ENCODE measurements at regions not wholly inside any gene's neighbourhood (a gene's known extent, or its start where the extent isn't known, plus 50 kb on each side); places are given as distances from the start of the nearest gene placed in this dataset.

DNA sequence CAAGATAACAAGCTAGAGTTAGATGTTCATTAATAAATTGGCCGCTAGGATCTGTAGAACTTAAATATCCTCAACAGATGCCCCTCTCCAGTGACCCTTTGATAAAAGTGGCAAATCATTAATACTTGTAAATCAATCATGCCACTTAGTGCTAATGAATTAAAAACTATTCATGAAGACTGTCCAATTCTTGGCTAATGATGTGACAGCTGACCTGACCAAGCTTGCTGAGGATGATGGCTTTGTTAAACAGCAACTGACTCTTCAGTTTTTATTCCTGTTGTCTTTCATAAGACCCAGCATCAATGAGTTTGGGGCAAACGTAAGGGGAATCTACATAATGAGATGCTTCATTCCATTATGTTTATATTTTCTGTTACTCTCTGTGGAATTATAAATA is 396.8 kb upstream of the NMUR2 start:
- no peaks in the 10 kb centered on the region for H3K36me3 Mint-ChIP-seq (ENCODE audit: low read depth, unreplicated experiment)
- Histone ChIP-seq H3K9ac (ENCODE audit: low read length) (no peak overlapping the region), H3K9me3 (ENCODE audit: insufficient read depth, low read depth, low read length) (no peaks in the 10 kb centered on the region), H3K4me1 (ENCODE audit: insufficient read depth, low read length) (no peaks in the 10 kb centered on the region), H3K27ac (ENCODE audit: low read depth, low read length) (no peak overlapping the region), H3K36me3 (ENCODE audit: insufficient read depth, low read length) (no peaks in the 10 kb centered on the region), H4K20me1 (ENCODE audit: insufficient read depth, low read length) (no peaks in the 10 kb centered on the region), H2AFZ (ENCODE audit: low read depth, low read length) (no peak overlapping the region), H3K27me3 (ENCODE audit: insufficient read depth, low read length) (no peaks in the 10 kb centered on the region), H3K79me2 (ENCODE audit: insufficient read depth, low read length) (no peaks in the 10 kb centered on the region), H3K4me2 (ENCODE audit: low read length) (no peak overlapping the region), H3K4me3 (ENCODE audit: insufficient read depth, low read depth, low read length) (no peak overlapping the region)
- DNase-seq (ENCODE audit: low read depth) (no peak), FAIRE-seq (no peak)
- H3K9me3 Mint-ChIP-seq (ENCODE audit: unreplicated experiment) = no peaks in the 10 kb centered on the region
- no peak overlapping the region for H3K27ac Mint-ChIP-seq (ENCODE audit: unreplicated experiment)
- H3K27me3 Mint-ChIP-seq (ENCODE audit: low read depth, unreplicated experiment) = no peaks in the 10 kb centered on the region
- no peaks in the 10 kb centered on the region for H3K4me1 Mint-ChIP-seq (ENCODE audit: low read depth, unreplicated experiment)
- no peak overlapping the region for H3K4me3 Mint-ChIP-seq (ENCODE audit: unreplicated experiment)
- TF ChIP-seq, protein P1, sequence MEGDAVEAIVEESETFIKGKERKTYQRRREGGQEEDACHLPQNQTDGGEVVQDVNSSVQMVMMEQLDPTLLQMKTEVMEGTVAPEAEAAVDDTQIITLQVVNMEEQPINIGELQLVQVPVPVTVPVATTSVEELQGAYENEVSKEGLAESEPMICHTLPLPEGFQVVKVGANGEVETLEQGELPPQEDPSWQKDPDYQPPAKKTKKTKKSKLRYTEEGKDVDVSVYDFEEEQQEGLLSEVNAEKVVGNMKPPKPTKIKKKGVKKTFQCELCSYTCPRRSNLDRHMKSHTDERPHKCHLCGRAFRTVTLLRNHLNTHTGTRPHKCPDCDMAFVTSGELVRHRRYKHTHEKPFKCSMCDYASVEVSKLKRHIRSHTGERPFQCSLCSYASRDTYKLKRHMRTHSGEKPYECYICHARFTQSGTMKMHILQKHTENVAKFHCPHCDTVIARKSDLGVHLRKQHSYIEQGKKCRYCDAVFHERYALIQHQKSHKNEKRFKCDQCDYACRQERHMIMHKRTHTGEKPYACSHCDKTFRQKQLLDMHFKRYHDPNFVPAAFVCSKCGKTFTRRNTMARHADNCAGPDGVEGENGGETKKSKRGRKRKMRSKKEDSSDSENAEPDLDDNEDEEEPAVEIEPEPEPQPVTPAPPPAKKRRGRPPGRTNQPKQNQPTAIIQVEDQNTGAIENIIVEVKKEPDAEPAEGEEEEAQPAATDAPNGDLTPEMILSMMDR (IDR thresholded peaks at IDR 0.05; ENCODE audit: insufficient read depth, low read depth, low read length) = no peak
- no peak for TF ChIP-seq EZH2 (IDR thresholded peaks at IDR 0.05; ENCODE audit: insufficient read depth, low read length)

DNA sequence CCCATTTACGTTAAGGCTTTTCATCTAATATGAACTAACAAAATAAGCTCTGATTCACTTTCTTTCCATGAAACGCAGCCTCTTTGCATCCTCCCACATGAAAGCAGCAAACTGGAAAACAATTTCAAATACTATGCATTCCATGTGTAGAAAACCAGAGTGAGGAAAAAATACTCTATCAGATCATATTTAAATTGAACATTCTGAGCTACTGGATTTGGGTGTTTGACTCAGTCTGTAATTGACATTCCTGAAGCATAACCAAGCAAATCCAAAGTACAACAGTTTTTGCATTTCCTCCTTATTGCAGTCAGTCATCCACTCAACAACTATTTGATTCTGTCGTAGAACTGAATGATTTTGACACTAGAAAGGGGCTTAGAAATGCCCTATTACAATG is 399.1 kb upstream of the NMUR2 start:
- TF ChIP-seq, protein P1 (IDR thresholded peaks at IDR 0.05; ENCODE audit: insufficient read depth, low read depth, low read length) = no peak
- no peak for TF ChIP-seq EZH2 (IDR thresholded peaks at IDR 0.05; ENCODE audit: insufficient read depth, low read length)
- Histone ChIP-seq H3K36me3 (ENCODE audit: insufficient read depth, low read length) (no peaks in the 10 kb centered on the region), H3K79me2 (ENCODE audit: insufficient read depth, low read length) (no peaks in the 10 kb centered on the region), H3K4me2 (ENCODE audit: low read length) (no peak overlapping the region), H2AFZ (ENCODE audit: low read depth, low read length) (no peak overlapping the region), H3K9me3 (ENCODE audit: insufficient read depth, low read depth, low read length) (no peaks in the 10 kb centered on the region), H3K27ac (ENCODE audit: low read depth, low read length) (no peak overlapping the region), H3K27me3 (ENCODE audit: insufficient read depth, low read length) (no peaks in the 10 kb centered on the region), H3K4me1 (ENCODE audit: insufficient read depth, low read length) (no peaks in the 10 kb centered on the region), H3K9ac (ENCODE audit: low read length) (no peak overlapping the region), H3K4me3 (ENCODE audit: insufficient read depth, low read depth, low read length) (no peak overlapping the region), H4K20me1 (ENCODE audit: insufficient read depth, low read length) (no peaks in the 10 kb centered on the region)
- Mint-ChIP-seq H3K4me1 (ENCODE audit: low read depth, unreplicated experiment) (peaks cover 2% of the 10 kb centered on the region), H3K9me3 (ENCODE audit: unreplicated experiment) (no peaks in the 10 kb centered on the region), H3K27ac (ENCODE audit: unreplicated experiment) (no peak overlapping the region), H3K27me3 (ENCODE audit: low read depth, unreplicated experiment) (no peaks in the 10 kb centered on the region), H3K4me3 (ENCODE audit: unreplicated experiment) (no peak overlapping the region), H3K36me3 (ENCODE audit: low read depth, unreplicated experiment) (no peaks in the 10 kb centered on the region)
- DNase-seq (ENCODE audit: low read depth) (no peak), FAIRE-seq (no peak)

DNA sequence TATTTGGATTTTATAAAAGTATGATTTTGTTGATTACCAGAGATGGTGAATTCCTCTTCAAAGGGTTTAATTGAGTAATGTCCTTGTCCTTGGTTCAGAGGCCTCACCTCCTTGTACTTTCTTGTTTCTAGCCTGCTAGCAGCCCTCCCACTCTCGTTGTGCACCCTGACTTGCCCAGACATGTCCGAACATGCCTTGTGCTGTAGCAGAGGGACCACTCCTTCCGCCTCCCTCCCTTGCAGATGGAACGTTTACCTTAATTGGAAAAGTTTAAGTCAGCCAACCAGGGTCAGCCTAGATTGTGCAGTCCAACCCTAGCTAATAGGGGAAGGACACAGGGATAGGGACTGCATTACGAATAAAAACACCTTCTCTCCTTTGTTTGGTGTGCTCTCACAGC is 406.9 kb upstream of the NMUR2 start:
- H3K4me3 Mint-ChIP-seq (ENCODE audit: unreplicated experiment) = no peak overlapping the region
- no peak overlapping the region for H3K9ac ChIP-seq (ENCODE audit: low read length)

More for the DNA sequence above, 406.9 kb upstream of the NMUR2 start:
- Histone ChIP-seq H3K27ac (ENCODE audit: low read depth, low read length) (no peak overlapping the region), H3K27me3 (ENCODE audit: insufficient read depth, low read length) (no peaks in the 10 kb centered on the region), H4K20me1 (ENCODE audit: insufficient read depth, low read length) (no peaks in the 10 kb centered on the region), H3K9me3 (ENCODE audit: insufficient read depth, low read depth, low read length) (peaks cover 3% of the 10 kb centered on the region), H3K4me2 (ENCODE audit: low read length) (no peak overlapping the region), H3K4me1 (ENCODE audit: insufficient read depth, low read length) (no peaks in the 10 kb centered on the region), H3K79me2 (ENCODE audit: insufficient read depth, low read length) (no peaks in the 10 kb centered on the region), H3K36me3 (ENCODE audit: insufficient read depth, low read length) (no peaks in the 10 kb centered on the region), H2AFZ (ENCODE audit: low read depth, low read length) (no peak overlapping the region), H3K4me3 (ENCODE audit: insufficient read depth, low read depth, low read length) (no peak overlapping the region)
- H3K4me1 Mint-ChIP-seq (ENCODE audit: low read depth, unreplicated experiment) = peaks cover 2% of the 10 kb centered on the region
- H3K27me3 Mint-ChIP-seq (ENCODE audit: low read depth, unreplicated experiment) = no peaks in the 10 kb centered on the region
- TF ChIP-seq, protein P1 (IDR thresholded peaks at IDR 0.05; ENCODE audit: insufficient read depth, low read depth, low read length) = no peak
- no peak for TF ChIP-seq EZH2 (IDR thresholded peaks at IDR 0.05; ENCODE audit: insufficient read depth, low read length)
- FAIRE-seq = no peak
- peaks cover 2% of the 10 kb centered on the region for H3K9me3 Mint-ChIP-seq (ENCODE audit: unreplicated experiment)
- H3K36me3 Mint-ChIP-seq (ENCODE audit: low read depth, unreplicated experiment) = peaks cover 2% of the 10 kb centered on the region
- H3K27ac Mint-ChIP-seq (ENCODE audit: unreplicated experiment) = no peak overlapping the region
- DNase-seq (ENCODE audit: low read depth) = no peak

All from astrocyte (in vitro differentiated cells and primary cell).